ENCODE measurements at regions not wholly inside any gene's neighbourhood (a gene's known extent, or its start where the extent isn't known, plus 50 kb on each side); places are given as distances from the start of the nearest gene placed in this dataset.

GRCh38 chr6:23154159-23154558, 584.8 kb downstream of the HDGFL1 start:
- DNase-seq (no peak), ATAC-seq (no peak)

GRCh38 chr6:23170049-23170448, 600.7 kb downstream of the HDGFL1 start:
- ATAC-seq (no peak), DNase-seq (no peak)

GRCh38 chr6:23173234-23173633, 603.9 kb downstream of the HDGFL1 start:
- DNase-seq (no peak), ATAC-seq (no peak)

- ATAC-seq (peak; percentile 80), DNase-seq (no peak)
Observed at GRCh38 chr6:23174781-23175361, 605.5 kb downstream of the HDGFL1 start.

- DNase-seq (no peak), ATAC-seq (no peak)
Observed at GRCh38 chr6:23175391-23175790, 606.0 kb downstream of the HDGFL1 start.

GRCh38 chr6:23176471-23176870, 607.1 kb downstream of the HDGFL1 start:
- ATAC-seq (no peak), DNase-seq (no peak)

GRCh38 chr6:23176883-23177282, 607.5 kb downstream of the HDGFL1 start:
- DNase-seq (no peak), ATAC-seq (no peak)

- DNase-seq, result no peak
Observed at GRCh38 chr6:23177806-23178205, 608.4 kb downstream of the HDGFL1 start.

GRCh38 chr6:23179994-23180393, 610.6 kb downstream of the HDGFL1 start:
- DNase-seq, result no peak
- no peak for ATAC-seq

More at GRCh38 chr6:23177806-23178205, 608.4 kb downstream of the HDGFL1 start:
- ATAC-seq, result no peak

- DNase-seq (no peak), ATAC-seq (no peak)
Observed at GRCh38 chr6:23180504-23181293, 611.3 kb downstream of the HDGFL1 start.

- no peak for DNase-seq
- no peak for ATAC-seq
Observed at GRCh38 chr6:23181356-23182110, 612.2 kb downstream of the HDGFL1 start.

- no peak for ATAC-seq
- DNase-seq, result no peak
Observed at GRCh38 chr6:23183846-23184245, 614.5 kb downstream of the HDGFL1 start.

GRCh38 chr6:23184351-23184750, 615.0 kb downstream of the HDGFL1 start:
- ATAC-seq (no peak), DNase-seq (no peak)

GRCh38 chr6:23195487-23195886, 626.1 kb downstream of the HDGFL1 start:
- ATAC-seq (no peak), DNase-seq (no peak)

- ATAC-seq (no peak), DNase-seq (no peak)
Observed at GRCh38 chr6:23199541-23199940, 630.2 kb downstream of the HDGFL1 start.

- ATAC-seq (no peak), DNase-seq (no peak)
Observed at GRCh38 chr6:23200946-23201345, 631.6 kb downstream of the HDGFL1 start.

- DNase-seq (no peak), ATAC-seq (no peak)
Observed at GRCh38 chr6:23202207-23202606, 632.8 kb downstream of the HDGFL1 start.

- no peak for ATAC-seq
- no peak for DNase-seq
Observed at GRCh38 chr6:23212398-23212797, 643.0 kb downstream of the HDGFL1 start.

- ATAC-seq (no peak), DNase-seq (no peak)
Observed at GRCh38 chr6:23213193-23213592, 643.8 kb downstream of the HDGFL1 start.

- DNase-seq (no peak), ATAC-seq (no peak)
Observed at GRCh38 chr6:23213651-23214050, 644.3 kb downstream of the HDGFL1 start.

- no peak for DNase-seq
- ATAC-seq, result no peak
Observed at GRCh38 chr6:23218751-23219150, 649.4 kb downstream of the HDGFL1 start.

- DNase-seq, result no peak
- ATAC-seq, result no peak
Observed at GRCh38 chr6:23222724-23223123, 653.4 kb downstream of the HDGFL1 start.

GRCh38 chr6:23224540-23224939, 655.2 kb downstream of the HDGFL1 start:
- DNase-seq, result no peak
- ATAC-seq, result no peak

Data from stimulated activated naive CD8-positive, alpha-beta T cell treated with anti-CD3 and anti-CD28 coated beads, Interleukin-15, Interleukin-2, amounts not matched to agents 100 U/mL and 50 U/mL, for 24 hours (primary cell).